K562 (cell line): ENCODE measurements at regions not wholly inside any gene's neighbourhood (a gene's known extent, or its start where the extent isn't known, plus 50 kb on each side); places are given as distances from the start of the nearest gene placed in this dataset.
"Not testable (repeated sequence)": the region's sequence is repeated elsewhere in the genome, so short reads cannot be mapped to it uniquely, and the experiment has no call there.

Experiments
- CEBPG ChIP-seq, 3 experiments: fragments of 200-800 bp in 1 of 3; sonication (Bioruptor generic) in 1 of 3; sonication (generic) in 1 of 3; formaldehyde crosslinking in 1 of 3; IDR thresholded peaks in 2 of 3; conservative IDR thresholded peaks in 1 of 3; 2 replicates each; pipeline versions ENCODE4 v1.6.1 to v1.8.0; 2016 to 2022; ENCODE audit warnings: missing compliant biosample characterization in 2 of 3, missing genetic modification characterization in 2 of 3, mild to moderate bottlenecking in 1 of 3, missing genetic modification reagents in 1 of 3
- CHD4 ChIP-seq: fragments of 200-600 bp; sonication (generic); IDR thresholded peaks from 3 replicates; pipeline ENCODE4 v1.6.1; 2012; ENCODE audit warnings: low read depth, mild to moderate bottlenecking, mixed read lengths, low read length, inconsistent platforms; ENCODE audit not compliant: insufficient read depth, insufficient replicate concordance, poor library complexity, severe bottlenecking
- HDAC2 ChIP-seq: fragments of 450-650 bp; IDR thresholded peaks from 2 replicates; pipeline ENCODE4 v1.6.1; 2016; ENCODE audit warnings: mild to moderate bottlenecking
- POLR2AphosphoS5 ChIP-seq: IDR thresholded peaks from 2 replicates; pipeline ENCODE4 v1.6.1; 2011; ENCODE audit warnings: mild to moderate bottlenecking, low read depth, low read length, moderate library complexity; ENCODE audit not compliant: control insufficient read depth, insufficient read depth
- SP2 ChIP-seq: IDR thresholded peaks from 2 replicates; pipeline ENCODE4 v1.6.1; 2011; ENCODE audit warnings: mild to moderate bottlenecking, low read depth, low read length, moderate library complexity; ENCODE audit not compliant: poor library complexity, severe bottlenecking; ENCODE audit errors: extremely low read depth
- SRF ChIP-seq, 2 experiments: fragments of 250-450, 450-650 bp in 1 of 2; sonication (Bioruptor Pico) in 1 of 2; sonication (generic) in 1 of 2; formaldehyde crosslinking; IDR thresholded peaks; 2 replicates each; pipeline versions ENCODE4 v1.5.0 to v1.5.1; 2020 to 2022; ENCODE audit warnings: mild to moderate bottlenecking in 1 of 2, missing genetic modification reagents in 1 of 2
- TARDBP ChIP-seq: fragments of 450-650 bp; IDR thresholded peaks from 2 replicates; pipeline ENCODE4 v1.6.1; 2016
- TEAD1 ChIP-seq, 2 experiments: fragments of 450-650 bp in 1 of 2; sonication (generic) in 1 of 2; formaldehyde crosslinking; IDR thresholded peaks; 2 replicates each; pipeline versions ENCODE4 v1.4.0 to v1.8.0; 2020 to 2022; ENCODE audit warnings: mild to moderate bottlenecking in 2 of 2, missing genetic modification reagents in 1 of 2
- TEAD4 ChIP-seq, 2 experiments: sonication (generic) in 1 of 2; formaldehyde crosslinking in 1 of 2; IDR thresholded peaks; 2 replicates each; pipeline versions ENCODE4 v1.6.1 to v1.8.0; 2012 to 2022; ENCODE audit warnings: borderline replicate concordance in 1 of 2, inconsistent platforms in 1 of 2, low read length in 1 of 2, mild to moderate bottlenecking in 1 of 2, missing genetic modification reagents in 1 of 2
- TOE1 ChIP-seq, 2 experiments: fragments of 450-650 bp in 1 of 2; sonication (generic) in 1 of 2; formaldehyde crosslinking in 1 of 2; IDR thresholded peaks; 2 replicates each; pipeline versions ENCODE4 v1.7.1 to v1.8.0; 2016 to 2022; ENCODE audit warnings: borderline replicate concordance in 2 of 2, mild to moderate bottlenecking in 2 of 2, antibody characterized with exemption in 1 of 2, inconsistent platforms in 1 of 2, low read depth in 1 of 2, missing genetic modification reagents in 1 of 2, moderate library complexity in 1 of 2
- TF ChIP-seq, protein P1 (sequence below), 3 experiments: IDR thresholded peaks in 2 of 3; conservative IDR thresholded peaks in 1 of 3; 2 replicates each; pipeline ENCODE4 v1.5.1; 2011 to 2012; ENCODE audit warnings: low read length in 3 of 3, mild to moderate bottlenecking in 3 of 3, control low read depth in 2 of 3, improper control_type of control experiment in 1 of 3, inconsistent platforms in 1 of 3, low read depth in 1 of 3, mixed read lengths in 1 of 3, moderate library complexity in 1 of 3; ENCODE audit not compliant: insufficient read depth in 2 of 3

DNA sequence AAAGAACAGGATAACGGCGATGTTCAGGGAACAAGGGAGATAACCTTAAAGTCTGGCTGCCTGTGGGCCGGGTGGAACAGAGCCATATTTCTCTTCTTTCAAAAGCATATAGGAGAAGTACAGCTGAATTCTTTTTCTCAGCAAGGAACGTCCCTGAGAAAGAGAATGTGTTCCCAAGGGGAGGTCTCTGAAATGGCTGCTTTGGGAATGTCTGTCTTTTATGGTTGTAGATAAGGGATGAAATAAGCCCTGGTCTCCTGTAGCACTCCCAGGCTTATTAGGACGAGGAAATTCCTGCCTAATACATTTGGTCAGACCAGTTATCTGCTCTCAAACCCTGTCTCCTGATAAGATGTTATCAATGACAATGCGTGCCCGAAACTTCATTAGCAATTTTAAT is 490.5 kb downstream of the DMAC1 start:
- TF ChIP-seq TARDBP; CEBPG (CRISPR knock-in tag; IDR thresholded peaks at IDR 0.05); CEBPG (tag; conservative IDR thresholded peaks at IDR 0.05 in 1 of 2, IDR thresholded peaks at IDR 0.05 in 1 of 2); TEAD4 (IDR thresholded peaks at IDR 0.05; ENCODE audit: low read length); TEAD4 (CRISPR knock-in tag; IDR thresholded peaks at IDR 0.05; ENCODE audit: borderline replicate concordance); CHD4; SP2; POLR2AphosphoS5; HDAC2; TEAD1 (CRISPR knock-in tag; IDR thresholded peaks at IDR 0.05); TOE1 (IDR thresholded peaks at IDR 0.05; ENCODE audit: borderline replicate concordance); TOE1 (CRISPR knock-in tag; IDR thresholded peaks at IDR 0.05; ENCODE audit: borderline replicate concordance, low read depth); SRF (CRISPR knock-in tag; IDR thresholded peaks at IDR 0.05): not testable (repeated sequence)
- TF ChIP-seq, protein P1, sequence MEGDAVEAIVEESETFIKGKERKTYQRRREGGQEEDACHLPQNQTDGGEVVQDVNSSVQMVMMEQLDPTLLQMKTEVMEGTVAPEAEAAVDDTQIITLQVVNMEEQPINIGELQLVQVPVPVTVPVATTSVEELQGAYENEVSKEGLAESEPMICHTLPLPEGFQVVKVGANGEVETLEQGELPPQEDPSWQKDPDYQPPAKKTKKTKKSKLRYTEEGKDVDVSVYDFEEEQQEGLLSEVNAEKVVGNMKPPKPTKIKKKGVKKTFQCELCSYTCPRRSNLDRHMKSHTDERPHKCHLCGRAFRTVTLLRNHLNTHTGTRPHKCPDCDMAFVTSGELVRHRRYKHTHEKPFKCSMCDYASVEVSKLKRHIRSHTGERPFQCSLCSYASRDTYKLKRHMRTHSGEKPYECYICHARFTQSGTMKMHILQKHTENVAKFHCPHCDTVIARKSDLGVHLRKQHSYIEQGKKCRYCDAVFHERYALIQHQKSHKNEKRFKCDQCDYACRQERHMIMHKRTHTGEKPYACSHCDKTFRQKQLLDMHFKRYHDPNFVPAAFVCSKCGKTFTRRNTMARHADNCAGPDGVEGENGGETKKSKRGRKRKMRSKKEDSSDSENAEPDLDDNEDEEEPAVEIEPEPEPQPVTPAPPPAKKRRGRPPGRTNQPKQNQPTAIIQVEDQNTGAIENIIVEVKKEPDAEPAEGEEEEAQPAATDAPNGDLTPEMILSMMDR (IDR thresholded peaks at IDR 0.05 in 2 of 3, conservative IDR thresholded peaks at IDR 0.05 in 1 of 3; ENCODE audit: insufficient read depth in 2 of 3, low read depth in 1 of 3, low read length in 3 of 3) = not testable (repeated sequence)
